Tibial nerve (tissue), 4 donors: ENCODE measurements at regions not wholly inside any gene's neighbourhood (a gene's known extent, or its start where the extent isn't known, plus 50 kb on each side); places are given as distances from the start of the nearest gene placed in this dataset.
A peak's percentile ranks its signal among the peaks of the same experiment; 100 is the strongest.

Experiments used
- DNase-seq, 2 donors: peaks; one replicate each; pipeline ENCODE4 v3.0.0-alpha.2; 2019; ENCODE audit warnings: low spot score in 2 of 2
- H3K27ac ChIP-seq, 4 donors: fragments of 200-600 bp; sonication (generic) in 3 of 4; one replicate each; pipeline ENCODE4 v1.5.1; 2017 to 2019; ENCODE audit warnings: mild to moderate bottlenecking in 1 of 4
- H3K27me3 ChIP-seq, 2 donors: fragments of 200-600 bp; sonication (generic) in 1 of 2; one replicate each; pipeline versions ENCODE4 v1.5.1 to v1.6.0; 2017 to 2019
- H3K36me3 ChIP-seq, 3 donors: fragments of 200-600 bp; sonication (generic); one replicate each; pipeline ENCODE4 v1.5.1; 2018 to 2019
- H3K4me1 ChIP-seq, 4 donors: fragments of 200-600 bp; sonication (generic) in 3 of 4; one replicate each; pipeline ENCODE4 v1.5.1; 2017 to 2019
- H3K4me3 ChIP-seq, 4 donors: fragments of 200-600 bp; sonication (generic) in 3 of 4; one replicate each; pipeline ENCODE4 v1.5.1; 2017 to 2019; ENCODE audit warnings: mild to moderate bottlenecking in 1 of 4, moderate library complexity in 1 of 4
- H3K9me3 ChIP-seq, 4 donors: fragments of 200-600 bp; sonication (generic) in 3 of 4; one replicate each; pipeline ENCODE4 v1.5.1; 2017 to 2019
- CTCF ChIP-seq, 5 experiments: fragments of 200-600 bp in 3 of 5; fragments of 450-650 bp in 2 of 5; sonication (generic) in 3 of 5; IDR thresholded peaks; one replicate each; pipeline ENCODE4 v1.5.1; 2016 to 2019; ENCODE audit warnings: antibody characterized with exemption in 5 of 5, mild to moderate bottlenecking in 3 of 5, moderate library complexity in 2 of 5
- EP300 ChIP-seq, 2 donors: sonication (generic); formaldehyde crosslinking; IDR thresholded peaks; one replicate each; pipeline ENCODE4 v1.6.1; 2017; ENCODE audit warnings: antibody characterized with exemption in 2 of 2, mild to moderate bottlenecking in 1 of 2
- POLR2A ChIP-seq, 2 donors: fragments of 450-650 bp; IDR thresholded peaks; one replicate each; pipeline ENCODE4 v1.6.1; 2017; ENCODE audit warnings: antibody characterized with exemption in 2 of 2, mild to moderate bottlenecking in 2 of 2, moderate library complexity in 2 of 2
- WGBS, 2 donors: methylation state at CpG; one replicate each; pipeline ENCODE4 v1.1.5; 2018; 5-methylcytosine and 5-hydroxymethylcytosine counted together

- TF ChIP-seq CTCF (IDR thresholded peaks at IDR 0.05), result no peak
- no peak for TF ChIP-seq POLR2A (IDR thresholded peaks at IDR 0.05)
- TF ChIP-seq EP300 (IDR thresholded peaks at IDR 0.05), result no peak
- 80 to 85% methylated on average over 4 of the region's 4 CpGs for WGBS, 2 donors
- Histone ChIP-seq H3K4me1 (peaks cover 0 to 29% (median 0%) of the 10 kb centered on the region in 4 donors), H3K27me3 (no peaks in the 10 kb centered on the region), H3K9me3 (peaks cover 0 to 3% (median 0%) of the 10 kb centered on the region in 4 donors), H3K4me3 (no peak overlapping the region), H3K36me3 (no peaks in the 10 kb centered on the region), H3K27ac (no peak overlapping the region)
- DNase-seq, result no peak
These were observed 364.0 kb downstream of the MN1 start for GRCh38 chr22:27437570-27437969.

GRCh38 chr22:27438271-27438980 lies 363.1 kb downstream of the MN1 start:
- H3K9me3 ChIP-seq, result no peaks in the 10 kb centered on the region
- no peaks in the 10 kb centered on the region for H3K36me3 ChIP-seq
- peaks cover 0 to 29% (median 0%) of the 10 kb centered on the region in 4 donors for H3K4me1 ChIP-seq
- TF ChIP-seq EP300 (IDR thresholded peaks at IDR 0.05), result no peak
- peak in 1 of 2 donors; percentile 15 for DNase-seq
- H3K27me3 ChIP-seq, result no peaks in the 10 kb centered on the region
- no peak overlapping the region for H3K4me3 ChIP-seq
- H3K27ac ChIP-seq, result no peak overlapping the region
- 25 to 40% methylated on average over 20 to 22 of the region's 22 CpGs for WGBS, 2 donors

- H3K9me3 ChIP-seq, result no peaks in the 10 kb centered on the region
- no peaks in the 10 kb centered on the region for H3K36me3 ChIP-seq
- H3K4me3 ChIP-seq, result no peak overlapping the region
- TF ChIP-seq POLR2A (IDR thresholded peaks at IDR 0.05) (no peak), EP300 (IDR thresholded peaks at IDR 0.05) (no peak), CTCF (IDR thresholded peaks at IDR 0.05) (no peak)
- DNase-seq, result no peak
- H3K4me1 ChIP-seq, result peaks cover 0 to 29% (median 0%) of the 10 kb centered on the region in 4 donors
- 73 to 75% methylated on average over 4 of the region's 4 CpGs for WGBS, 2 donors
- no peaks in the 10 kb centered on the region for H3K27me3 ChIP-seq
- H3K27ac ChIP-seq, result no peak overlapping the region
These were observed 362.4 kb downstream of the MN1 start for GRCh38 chr22:27439131-27439530.

- H3K36me3 ChIP-seq, result no peaks in the 10 kb centered on the region
- H3K4me3 ChIP-seq, result no peak overlapping the region
- TF ChIP-seq EP300 (IDR thresholded peaks at IDR 0.05) (no peak), CTCF (IDR thresholded peaks at IDR 0.05) (no peak), POLR2A (IDR thresholded peaks at IDR 0.05) (no peak)
- DNase-seq, result no peak
- H3K9me3 ChIP-seq, result no peaks in the 10 kb centered on the region
- H3K27me3 ChIP-seq, result no peaks in the 10 kb centered on the region
- peaks cover 0 to 24% (median 0%) of the 10 kb centered on the region in 4 donors for H3K4me1 ChIP-seq
- whole genome bisulfite sequencing, 2 donors, result 65 to 66% methylated on average over 6 of the region's 6 CpGs
- H3K27ac ChIP-seq, result no peak overlapping the region
These were observed 361.2 kb downstream of the MN1 start for GRCh38 chr22:27440304-27440865.

- WGBS, 2 donors, result 79 to 80% methylated on average over 22 of the region's 22 CpGs
These were observed 359.7 kb downstream of the MN1 start for GRCh38 chr22:27441706-27442475.

More at GRCh38 chr22:27441706-27442475, 359.7 kb downstream of the MN1 start:
- Histone ChIP-seq H3K27me3 (no peaks in the 10 kb centered on the region), H3K27ac (no peak overlapping the region), H3K9me3 (no peaks in the 10 kb centered on the region), H3K36me3 (no peaks in the 10 kb centered on the region), H3K4me3 (no peak overlapping the region), H3K4me1 (peaks cover 0 to 12% (median 0%) of the 10 kb centered on the region in 4 donors)
- TF ChIP-seq POLR2A (IDR thresholded peaks at IDR 0.05) (no peak), CTCF (IDR thresholded peaks at IDR 0.05) (no peak), EP300 (IDR thresholded peaks at IDR 0.05) (no peak)
- no peak for DNase-seq
